ENCODE measurements at regions not wholly inside any gene's neighbourhood (a gene's known extent, or its start where the extent isn't known, plus 50 kb on each side); places are given as distances from the start of the nearest gene placed in this dataset.

- H3K27ac ChIP-seq (ENCODE audit: low read depth, low read length), result no peak overlapping the region
- no peaks in the 10 kb centered on the region for H3K27me3 ChIP-seq (ENCODE audit: control insufficient read depth in 1 of 2, insufficient read depth in 2 of 2, low read length in 2 of 2)
- H3K36me3 ChIP-seq (ENCODE audit: insufficient read depth, low read length), result no peaks in the 10 kb centered on the region
- H3K4me3 ChIP-seq (ENCODE audit: low read depth in 1 of 2, low read length in 2 of 2), result no peak overlapping the region
- H3K4me1 ChIP-seq (ENCODE audit: insufficient read depth, low read length), result no peaks in the 10 kb centered on the region
- H3K9ac ChIP-seq (ENCODE audit: low read length), result no peak overlapping the region
- no peaks in the 10 kb centered on the region for H3K9me3 ChIP-seq (ENCODE audit: low read length)
Observed at GRCh38 chr13:50552424-50552966, 291.0 kb downstream of the DLEU7 start.

GRCh38 chr13:50561739-50562138 is 281.8 kb downstream of the DLEU7 start:
- no peaks in the 10 kb centered on the region for H3K4me1 ChIP-seq (ENCODE audit: insufficient read depth, low read length)
- no peaks in the 10 kb centered on the region for H3K36me3 ChIP-seq (ENCODE audit: insufficient read depth, low read length)
- H3K27ac ChIP-seq (ENCODE audit: low read depth, low read length), result no peak overlapping the region
- H3K27me3 ChIP-seq (ENCODE audit: control insufficient read depth in 1 of 2, insufficient read depth in 2 of 2, low read length in 2 of 2), result no peaks in the 10 kb centered on the region
- H3K9ac ChIP-seq (ENCODE audit: low read length), result no peak overlapping the region
- H3K4me3 ChIP-seq (ENCODE audit: low read depth in 1 of 2, low read length in 2 of 2), result no peak overlapping the region
- no peaks in the 10 kb centered on the region for H3K9me3 ChIP-seq (ENCODE audit: low read length)

DNA sequence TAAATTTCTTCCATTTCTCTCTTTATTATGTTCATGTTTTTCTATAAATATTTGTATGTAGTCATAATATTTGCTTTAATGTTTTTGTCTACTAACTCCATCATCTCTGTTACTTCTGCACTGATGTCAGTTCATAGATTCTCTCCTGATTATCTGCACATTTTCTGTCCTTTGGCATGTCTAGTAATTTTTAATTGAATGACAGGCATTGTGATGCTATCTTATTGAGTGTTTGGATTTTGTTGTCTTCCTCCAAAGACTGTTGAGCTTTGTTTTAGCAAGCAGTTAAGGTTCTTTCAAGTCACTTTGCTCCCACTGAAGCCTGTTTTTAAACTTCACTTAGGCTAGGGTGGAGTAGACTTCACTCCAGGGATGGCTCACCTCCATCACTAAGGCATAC is 276.8 kb downstream of the DLEU7 start:
- Histone ChIP-seq H3K9ac (ENCODE audit: low read length) (no peak overlapping the region), H3K4me3 (ENCODE audit: low read depth in 1 of 2, low read length in 2 of 2) (no peak overlapping the region), H3K27ac (ENCODE audit: low read depth, low read length) (no peak overlapping the region), H3K4me1 (ENCODE audit: insufficient read depth, low read length) (no peaks in the 10 kb centered on the region), H3K9me3 (ENCODE audit: low read length) (no peaks in the 10 kb centered on the region), H3K27me3 (ENCODE audit: control insufficient read depth in 1 of 2, insufficient read depth in 2 of 2, low read length in 2 of 2) (no peaks in the 10 kb centered on the region), H3K36me3 (ENCODE audit: insufficient read depth, low read length) (no peaks in the 10 kb centered on the region)

DNA sequence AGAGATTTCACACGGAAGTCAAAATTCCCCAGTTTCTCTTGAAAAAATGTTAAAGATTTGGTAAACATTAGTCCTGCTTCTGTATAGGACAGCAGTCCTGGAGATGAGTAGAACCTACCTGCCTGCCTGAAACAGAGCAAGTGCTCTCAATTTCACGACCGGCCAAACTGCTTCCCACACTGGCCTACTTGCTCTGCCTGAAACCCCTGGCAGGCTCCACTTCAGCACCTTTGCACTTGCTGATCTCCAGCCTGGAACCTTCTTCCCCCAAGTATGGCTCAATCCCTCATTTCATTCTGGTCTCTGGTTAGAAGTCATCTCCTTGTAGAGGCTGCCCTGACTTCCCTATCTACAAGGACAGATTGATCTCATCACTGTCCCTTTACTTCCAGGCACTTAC is 271.4 kb downstream of the DLEU7 start:
- Histone ChIP-seq H3K27ac (ENCODE audit: low read depth, low read length) (no peak overlapping the region), H3K36me3 (ENCODE audit: insufficient read depth, low read length) (no peaks in the 10 kb centered on the region), H3K4me1 (ENCODE audit: insufficient read depth, low read length) (no peaks in the 10 kb centered on the region), H3K4me3 (ENCODE audit: low read depth in 1 of 2, low read length in 2 of 2) (no peak overlapping the region), H3K9ac (ENCODE audit: low read length) (no peak overlapping the region), H3K27me3 (ENCODE audit: control insufficient read depth in 1 of 2, insufficient read depth in 2 of 2, low read length in 2 of 2) (no peaks in the 10 kb centered on the region), H3K9me3 (ENCODE audit: low read length) (no peaks in the 10 kb centered on the region)

GRCh38 chr13:50573066-50573465 is 270.4 kb downstream of the DLEU7 start:
- no peak overlapping the region for H3K9ac ChIP-seq (ENCODE audit: low read length)
- no peaks in the 10 kb centered on the region for H3K27me3 ChIP-seq (ENCODE audit: control insufficient read depth in 1 of 2, insufficient read depth in 2 of 2, low read length in 2 of 2)
- H3K9me3 ChIP-seq (ENCODE audit: low read length), result no peaks in the 10 kb centered on the region
- no peak overlapping the region for H3K27ac ChIP-seq (ENCODE audit: low read depth, low read length)
- no peak overlapping the region for H3K4me3 ChIP-seq (ENCODE audit: low read depth in 1 of 2, low read length in 2 of 2)
- no peaks in the 10 kb centered on the region for H3K36me3 ChIP-seq (ENCODE audit: insufficient read depth, low read length)
- no peaks in the 10 kb centered on the region for H3K4me1 ChIP-seq (ENCODE audit: insufficient read depth, low read length)

DNA sequence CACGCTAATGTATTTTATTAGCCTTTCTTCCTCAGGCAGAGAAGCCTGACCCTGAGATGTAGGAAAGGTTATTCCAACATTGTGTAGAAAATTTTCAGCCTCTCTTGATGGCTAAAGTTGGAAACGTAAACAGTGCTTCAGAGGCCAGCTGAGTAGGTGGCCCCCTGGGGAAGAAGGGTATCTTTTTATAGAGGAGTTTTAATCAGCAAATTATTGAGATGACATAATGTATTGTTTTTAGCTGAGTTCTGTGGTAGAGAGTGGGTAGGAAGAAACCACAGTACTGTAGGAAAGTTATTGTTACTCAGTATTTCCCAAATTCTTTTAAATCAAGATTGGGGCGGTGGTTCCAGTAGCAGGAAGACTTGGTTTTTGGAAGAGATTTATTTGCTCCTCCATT is 268.8 kb downstream of the DLEU7 start:
- H3K4me1 ChIP-seq (ENCODE audit: insufficient read depth, low read length), result no peaks in the 10 kb centered on the region
- no peak overlapping the region for H3K27ac ChIP-seq (ENCODE audit: low read depth, low read length)
- no peaks in the 10 kb centered on the region for H3K9me3 ChIP-seq (ENCODE audit: low read length)
- H3K27me3 ChIP-seq (ENCODE audit: control insufficient read depth in 1 of 2, insufficient read depth in 2 of 2, low read length in 2 of 2), result no peaks in the 10 kb centered on the region
- no peak overlapping the region for H3K4me3 ChIP-seq (ENCODE audit: low read depth in 1 of 2, low read length in 2 of 2)
- H3K36me3 ChIP-seq (ENCODE audit: insufficient read depth, low read length), result no peaks in the 10 kb centered on the region
- no peak overlapping the region for H3K9ac ChIP-seq (ENCODE audit: low read length)

- Histone ChIP-seq H3K4me3 (ENCODE audit: low read depth in 1 of 2, low read length in 2 of 2) (no peak overlapping the region), H3K9me3 (ENCODE audit: low read length) (no peaks in the 10 kb centered on the region), H3K27ac (ENCODE audit: low read depth, low read length) (no peak overlapping the region), H3K36me3 (ENCODE audit: insufficient read depth, low read length) (no peaks in the 10 kb centered on the region), H3K9ac (ENCODE audit: low read length) (no peak overlapping the region), H3K27me3 (ENCODE audit: control insufficient read depth in 1 of 2, insufficient read depth in 2 of 2, low read length in 2 of 2) (no peaks in the 10 kb centered on the region), H3K4me1 (ENCODE audit: insufficient read depth, low read length) (no peaks in the 10 kb centered on the region)
Observed at GRCh38 chr13:50575138-50575537, 268.4 kb downstream of the DLEU7 start.

DNA sequence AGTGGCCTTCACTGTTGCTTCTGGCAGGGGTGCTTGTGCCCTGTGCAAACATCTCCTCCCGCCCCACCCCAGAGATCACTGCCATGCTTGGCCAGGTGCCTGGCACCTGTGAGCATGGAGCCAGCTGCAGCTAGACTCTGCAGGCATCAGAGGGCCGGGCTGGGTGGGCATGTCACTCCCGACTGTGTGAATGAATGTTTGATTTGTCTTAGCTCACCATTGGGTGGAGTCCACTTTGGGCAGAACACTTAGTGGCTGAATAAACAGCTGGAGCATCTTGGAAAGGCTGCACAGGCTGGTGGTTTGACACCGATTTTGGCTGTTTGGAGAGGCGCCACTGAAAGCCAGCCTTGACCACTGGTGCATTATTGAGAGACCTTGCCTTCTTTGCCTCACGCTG is 267.3 kb downstream of the DLEU7 start:
- no peak overlapping the region for H3K9ac ChIP-seq (ENCODE audit: low read length)
- no peaks in the 10 kb centered on the region for H3K36me3 ChIP-seq (ENCODE audit: insufficient read depth, low read length)
- H3K9me3 ChIP-seq (ENCODE audit: low read length), result no peaks in the 10 kb centered on the region
- H3K27me3 ChIP-seq (ENCODE audit: control insufficient read depth in 1 of 2, insufficient read depth in 2 of 2, low read length in 2 of 2), result no peaks in the 10 kb centered on the region
- H3K27ac ChIP-seq (ENCODE audit: low read depth, low read length), result no peak overlapping the region
- no peaks in the 10 kb centered on the region for H3K4me1 ChIP-seq (ENCODE audit: insufficient read depth, low read length)
- H3K4me3 ChIP-seq (ENCODE audit: low read depth in 1 of 2, low read length in 2 of 2), result no peak overlapping the region

- Histone ChIP-seq H3K27me3 (ENCODE audit: control insufficient read depth in 1 of 2, insufficient read depth in 2 of 2, low read length in 2 of 2) (no peaks in the 10 kb centered on the region), H3K36me3 (ENCODE audit: insufficient read depth, low read length) (no peaks in the 10 kb centered on the region), H3K4me3 (ENCODE audit: low read depth in 1 of 2, low read length in 2 of 2) (no peak overlapping the region), H3K4me1 (ENCODE audit: insufficient read depth, low read length) (no peaks in the 10 kb centered on the region), H3K9me3 (ENCODE audit: low read length) (no peaks in the 10 kb centered on the region), H3K9ac (ENCODE audit: low read length) (no peak overlapping the region), H3K27ac (ENCODE audit: low read depth, low read length) (no peak overlapping the region)
Observed at GRCh38 chr13:50577806-50578205, 265.7 kb downstream of the DLEU7 start.

GRCh38 chr13:50580684-50581305 is 262.7 kb downstream of the DLEU7 start:
- no peaks in the 10 kb centered on the region for H3K4me1 ChIP-seq (ENCODE audit: insufficient read depth, low read length)

GRCh38 chr13:50581586-50582196 is 261.8 kb downstream of the DLEU7 start:
- no peaks in the 10 kb centered on the region for H3K9me3 ChIP-seq (ENCODE audit: low read length)
- H3K27me3 ChIP-seq (ENCODE audit: control insufficient read depth in 1 of 2, insufficient read depth in 2 of 2, low read length in 2 of 2), result peaks cover 0 to 6% of the 10 kb centered on the region in 2 donors
- no peak overlapping the region for H3K9ac ChIP-seq (ENCODE audit: low read length)
- H3K36me3 ChIP-seq (ENCODE audit: insufficient read depth, low read length), result no peaks in the 10 kb centered on the region
- no peak overlapping the region for H3K27ac ChIP-seq (ENCODE audit: low read depth, low read length)
- H3K4me1 ChIP-seq (ENCODE audit: insufficient read depth, low read length), result no peaks in the 10 kb centered on the region
- H3K4me3 ChIP-seq (ENCODE audit: low read depth in 1 of 2, low read length in 2 of 2), result no peak overlapping the region

More at GRCh38 chr13:50580684-50581305, 262.7 kb downstream of the DLEU7 start:
- H3K9me3 ChIP-seq (ENCODE audit: low read length), result no peaks in the 10 kb centered on the region
- H3K9ac ChIP-seq (ENCODE audit: low read length), result no peak overlapping the region
- H3K36me3 ChIP-seq (ENCODE audit: insufficient read depth, low read length), result no peaks in the 10 kb centered on the region
- H3K4me3 ChIP-seq (ENCODE audit: low read depth in 1 of 2, low read length in 2 of 2), result no peak overlapping the region
- no peak overlapping the region for H3K27ac ChIP-seq (ENCODE audit: low read depth, low read length)
- peaks cover 0 to 6% of the 10 kb centered on the region in 2 donors for H3K27me3 ChIP-seq (ENCODE audit: control insufficient read depth in 1 of 2, insufficient read depth in 2 of 2, low read length in 2 of 2)

Data from muscle layer of colon (tissue), 2 donors.